RWPE1 (cell line): ENCODE measurements at regions not wholly inside any gene's neighbourhood (a gene's known extent, or its start where the extent isn't known, plus 50 kb on each side); places are given as distances from the start of the nearest gene placed in this dataset.

Experiments used
- CTCF ChIA-PET: fragments of 350-600 bp; sonication (Branson Sonifier 250); formaldehyde crosslinking; extraction: SDS; loops from one replicate; lab custom pipeline; 2021; lab: Yijun Ruan, JAX
- POLR2A ChIA-PET: fragments of 400-600 bp; formaldehyde crosslinking; extraction: SDS; loops from one replicate; lab custom pipeline; 2020; ENCODE audit warnings: antibody characterized with exemption; ENCODE audit not compliant: low non-redundant PET; lab: Yijun Ruan, JAX
- DNase-seq: peaks from one replicate; pipeline ENCODE4 v3.0.0; 2012; ENCODE audit warnings: low spot score
- H3K27ac ChIP-seq: fragments of 450-650 bp; 2 replicates; pipeline ENCODE4 v1.5.1; 2017
- TF ChIP-seq, protein P1 (sequence below): fragments of 450-650 bp; conservative IDR thresholded peaks from 2 replicates; pipeline ENCODE4 v1.5.1; 2017; ENCODE audit warnings: low read depth, mild to moderate bottlenecking

GRCh38 chr17:63290784-63291183 lies 155.3 kb downstream of the CYB561 start:
- CTCF ChIA-PET: no interaction called here
- no peak for DNase-seq
- POLR2A ChIA-PET: no interaction called here
- TF ChIP-seq, protein P1, sequence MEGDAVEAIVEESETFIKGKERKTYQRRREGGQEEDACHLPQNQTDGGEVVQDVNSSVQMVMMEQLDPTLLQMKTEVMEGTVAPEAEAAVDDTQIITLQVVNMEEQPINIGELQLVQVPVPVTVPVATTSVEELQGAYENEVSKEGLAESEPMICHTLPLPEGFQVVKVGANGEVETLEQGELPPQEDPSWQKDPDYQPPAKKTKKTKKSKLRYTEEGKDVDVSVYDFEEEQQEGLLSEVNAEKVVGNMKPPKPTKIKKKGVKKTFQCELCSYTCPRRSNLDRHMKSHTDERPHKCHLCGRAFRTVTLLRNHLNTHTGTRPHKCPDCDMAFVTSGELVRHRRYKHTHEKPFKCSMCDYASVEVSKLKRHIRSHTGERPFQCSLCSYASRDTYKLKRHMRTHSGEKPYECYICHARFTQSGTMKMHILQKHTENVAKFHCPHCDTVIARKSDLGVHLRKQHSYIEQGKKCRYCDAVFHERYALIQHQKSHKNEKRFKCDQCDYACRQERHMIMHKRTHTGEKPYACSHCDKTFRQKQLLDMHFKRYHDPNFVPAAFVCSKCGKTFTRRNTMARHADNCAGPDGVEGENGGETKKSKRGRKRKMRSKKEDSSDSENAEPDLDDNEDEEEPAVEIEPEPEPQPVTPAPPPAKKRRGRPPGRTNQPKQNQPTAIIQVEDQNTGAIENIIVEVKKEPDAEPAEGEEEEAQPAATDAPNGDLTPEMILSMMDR: no peak
- H3K27ac ChIP-seq: no peak overlapping the region

DNA sequence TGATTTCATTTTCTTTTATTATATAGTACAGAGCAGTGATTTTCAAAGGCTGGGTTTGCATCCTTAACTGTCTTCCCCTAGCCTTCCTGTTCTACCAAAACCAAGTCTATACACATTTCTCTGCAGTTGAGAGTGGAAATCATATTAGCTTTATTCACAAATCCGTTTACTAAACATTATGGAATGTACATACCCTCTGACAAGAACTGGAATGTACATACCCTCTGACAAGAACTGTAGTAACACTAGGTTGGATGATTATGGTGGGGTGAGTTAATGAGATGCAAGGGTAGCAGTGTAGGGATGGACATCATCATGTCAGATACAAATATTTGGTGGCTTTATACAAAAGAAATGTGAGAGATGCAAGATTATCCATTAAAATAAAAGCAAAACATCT lies 154.8 kb downstream of the CYB561 start:
- ChIA-PET CTCF (no interaction called here), POLR2A (no interaction called here)
- H3K27ac ChIP-seq: no peak overlapping the region
- TF ChIP-seq, protein P1: no peak
- no peak for DNase-seq

DNA sequence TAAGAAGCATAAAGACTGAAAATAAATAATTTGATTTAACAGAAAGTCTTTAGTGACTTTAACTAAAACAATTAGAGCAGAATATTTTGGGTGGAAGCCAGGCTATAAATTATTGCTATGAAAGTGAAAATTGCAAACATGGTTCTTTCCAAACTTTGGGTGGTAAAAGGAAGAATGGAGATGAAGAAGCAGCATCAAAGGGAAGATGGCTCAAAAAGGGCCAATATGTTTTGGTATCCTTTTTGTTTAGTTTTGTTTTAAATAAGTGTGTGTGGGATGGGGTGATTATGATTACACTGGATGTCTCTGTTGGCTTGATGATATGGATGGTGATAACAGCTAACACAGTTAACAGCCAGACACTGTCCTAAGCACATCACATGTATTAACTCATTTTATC lies 153.7 kb downstream of the CYB561 start:
- TF ChIP-seq, protein P1: no peak
- POLR2A ChIA-PET: no interaction called here

DNA sequence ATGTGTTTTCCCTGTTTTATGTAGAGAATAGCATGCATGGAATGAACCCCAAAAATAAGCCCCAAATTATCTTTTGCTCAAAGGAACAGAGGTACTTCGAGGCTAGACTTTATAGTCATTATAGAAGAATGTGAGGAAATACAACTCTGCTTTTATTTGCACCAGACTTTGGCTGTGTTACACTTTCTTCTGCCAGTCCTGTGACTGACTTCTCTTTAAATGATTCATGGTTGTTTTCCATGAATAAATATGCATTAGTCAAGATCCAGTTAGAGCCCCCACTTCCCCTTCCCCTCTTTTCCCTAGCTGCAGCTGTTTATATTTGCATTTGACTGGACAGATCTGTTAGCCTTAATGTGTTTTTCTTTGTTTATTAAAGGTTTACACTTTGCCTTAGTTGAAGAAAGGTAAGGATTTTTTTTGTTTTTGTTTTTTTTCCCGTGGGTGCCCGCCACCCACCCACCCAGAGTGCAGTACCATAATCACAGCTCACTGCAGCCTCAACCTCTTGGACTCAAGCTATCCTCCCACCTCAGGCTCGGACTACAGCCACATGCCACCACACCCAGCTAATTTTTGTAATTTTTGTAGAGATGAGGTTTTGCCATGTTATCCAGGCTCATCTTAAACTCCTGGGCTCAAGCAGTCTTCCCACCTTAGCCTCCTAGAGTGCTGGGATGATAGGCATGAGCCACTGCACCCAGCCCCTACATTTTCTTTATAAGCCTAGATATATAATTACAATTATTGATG lies 152.6 kb downstream of the CYB561 start:
- POLR2A ChIA-PET: no interaction called here
- TF ChIP-seq, protein P1: no peak
- CTCF ChIA-PET: interaction anchor here (0.6 kb wide), 1 partner anchor 97 kb away, joined by 4 read pairs; no protein-coding TSS in a partner anchor
- no peak overlapping the region; the same call in 1 of the 2 replicates for H3K27ac ChIP-seq
- no peak for DNase-seq

More for the DNA sequence above, 153.7 kb downstream of the CYB561 start:
- no peak overlapping the region for H3K27ac ChIP-seq
- CTCF ChIA-PET: no interaction called here
- no peak for DNase-seq

- no peak for DNase-seq
- TF ChIP-seq, protein P1: no peak
- ChIA-PET POLR2A (no interaction called here), CTCF (no interaction called here)
- no peak overlapping the region for H3K27ac ChIP-seq
These were observed 151.3 kb downstream of the CYB561 start for GRCh38 chr17:63294776-63295175.

GRCh38 chr17:63295288-63295687 lies 150.8 kb downstream of the CYB561 start:
- CTCF ChIA-PET: no interaction called here
- TF ChIP-seq, protein P1: no peak
- DNase-seq: no peak
- POLR2A ChIA-PET: no interaction called here
- H3K27ac ChIP-seq: no peak overlapping the region
